Activated CD8-positive, alpha-beta T cell treated with anti-CD3 and anti-CD28 coated beads, Interleukin-2, amount 10 ng/mL, durations not matched to agents 7 days and 5 days (primary cell): ENCODE measurements at regions not wholly inside any gene's neighbourhood (a gene's known extent, or its start where the extent isn't known, plus 50 kb on each side); places are given as distances from the start of the nearest gene placed in this dataset.

ENCODE experiments used
- ATAC-seq: fragments of 150-1000 bp; cut with Tn5 transposase; one replicate; pipeline ENCODE4 v1.10.0; 2021; ENCODE audit warnings: moderate library complexity
- CTCF ChIA-PET: fragments of 350-600 bp; sonication (Branson Sonifier 250); formaldehyde crosslinking; loops from one replicate; lab custom pipeline; 2021; ENCODE audit warnings: antibody characterized with exemption; lab: Charles Lee
- POLR2A ChIA-PET: fragments of 350-600 bp; sonication (Branson Sonifier 250); formaldehyde crosslinking; loops from one replicate; lab custom pipeline; 2021; ENCODE audit warnings: antibody characterized with exemption; lab: Charles Lee
- DNase-seq: peaks from one replicate; pipeline ENCODE4 v3.0.0-alpha.2; 2020
- H3K27ac Mint-ChIP-seq: one replicate; pipeline ENCODE4 v1.8.0; 2021; ENCODE audit warnings: mild to moderate bottlenecking, mixed read lengths
- H3K27me3 Mint-ChIP-seq: one replicate; pipeline ENCODE4 v1.8.0; 2021; ENCODE audit warnings: low read depth, mixed read lengths
- H3K36me3 Mint-ChIP-seq: one replicate; pipeline ENCODE4 v1.8.0; 2021; ENCODE audit warnings: low read depth, mixed read lengths
- H3K4me1 Mint-ChIP-seq: one replicate; pipeline ENCODE4 v1.8.0; 2021; ENCODE audit warnings: low read depth, mixed read lengths
- H3K4me3 Mint-ChIP-seq: one replicate; pipeline ENCODE4 v1.8.0; 2021; ENCODE audit warnings: mild to moderate bottlenecking, mixed read lengths
- H3K9me3 Mint-ChIP-seq: one replicate; pipeline ENCODE4 v1.8.0; 2022; ENCODE audit warnings: mixed read lengths; ENCODE audit not compliant: insufficient read depth

DNA sequence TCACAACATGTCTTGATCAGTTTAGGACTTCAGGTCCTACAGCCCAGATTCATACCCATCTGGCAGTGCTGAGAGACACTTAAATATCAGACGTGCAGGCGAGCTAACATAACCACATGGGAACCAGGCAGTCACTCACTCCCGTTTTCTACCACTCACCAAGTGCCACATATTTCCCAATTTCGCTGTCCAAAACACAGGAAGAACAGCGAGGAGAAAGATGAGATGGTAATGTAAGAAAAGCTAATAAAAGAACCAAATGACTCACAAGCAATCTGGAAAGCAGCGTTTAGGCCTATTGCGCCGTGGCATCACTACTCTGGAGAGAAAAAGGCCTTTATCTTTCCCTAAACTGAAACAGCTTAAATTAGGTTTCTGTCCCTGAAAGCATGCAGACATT, 647.8 kb upstream of the SLC39A10 start:
- no peak overlapping the region for H3K27ac Mint-ChIP-seq
- H3K4me3 Mint-ChIP-seq: no peak overlapping the region
- no peak for ATAC-seq
- no peaks in the 10 kb centered on the region for H3K9me3 Mint-ChIP-seq
- DNase-seq: no peak
- POLR2A ChIA-PET: no interaction called here
- no peaks in the 10 kb centered on the region for H3K36me3 Mint-ChIP-seq
- CTCF ChIA-PET: no interaction called here
- no peaks in the 10 kb centered on the region for H3K4me1 Mint-ChIP-seq
- no peaks in the 10 kb centered on the region for H3K27me3 Mint-ChIP-seq

GRCh38 chr2:195006856-195007255, 650.2 kb upstream of the SLC39A10 start:
- ATAC-seq (no peak), DNase-seq (no peak)
- Mint-ChIP-seq H3K36me3 (no peaks in the 10 kb centered on the region), H3K27ac (no peak overlapping the region), H3K27me3 (no peaks in the 10 kb centered on the region), H3K4me3 (no peak overlapping the region), H3K9me3 (no peaks in the 10 kb centered on the region), H3K4me1 (no peaks in the 10 kb centered on the region)
- ChIA-PET CTCF (no interaction called here), POLR2A (no interaction called here)

DNA sequence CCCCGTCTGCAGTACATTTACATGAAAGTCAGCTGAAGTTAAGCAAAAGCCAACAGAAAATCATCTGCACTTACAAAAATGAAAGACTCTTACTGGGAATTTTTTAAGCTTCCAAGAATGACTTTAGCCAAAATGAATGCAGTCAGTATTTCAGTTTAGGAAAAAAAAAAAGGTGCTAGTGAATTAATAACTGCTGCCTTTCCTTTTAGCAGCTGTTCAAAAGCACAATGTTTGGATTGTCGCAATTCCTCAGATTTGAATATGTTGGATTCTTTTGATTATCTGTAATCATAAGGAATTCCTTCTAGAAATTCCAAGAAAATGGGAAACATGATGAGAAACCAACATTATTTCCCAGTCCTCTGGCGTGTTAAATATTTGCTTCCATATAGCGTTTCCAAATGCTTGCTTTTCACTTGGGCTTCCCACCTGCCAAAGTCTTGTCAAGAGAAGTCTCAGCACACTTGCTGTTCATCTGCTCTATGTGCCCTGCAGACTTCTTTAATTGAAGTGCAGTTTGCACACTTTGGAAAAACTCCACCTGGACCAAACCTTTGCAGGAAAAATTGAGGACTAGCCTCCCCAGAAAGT, 653.0 kb upstream of the SLC39A10 start:
- H3K27me3 Mint-ChIP-seq: no peaks in the 10 kb centered on the region
- CTCF ChIA-PET: no interaction called here
- no peaks in the 10 kb centered on the region for H3K4me1 Mint-ChIP-seq
- H3K4me3 Mint-ChIP-seq: no peak overlapping the region
- no peaks in the 10 kb centered on the region for H3K9me3 Mint-ChIP-seq
- no peak for DNase-seq
- no peak overlapping the region for H3K27ac Mint-ChIP-seq
- ATAC-seq: no peak
- POLR2A ChIA-PET: interaction anchor here (0.6 kb wide), 1 partner anchor 282 kb away, joined by 4 read pairs; no protein-coding TSS in a partner anchor
- H3K36me3 Mint-ChIP-seq: no peaks in the 10 kb centered on the region

- no peak overlapping the region for H3K4me3 Mint-ChIP-seq
Observed at GRCh38 chr2:195001924-195002323, 655.1 kb upstream of the SLC39A10 start.

GRCh38 chr2:194999771-195000170, 657.3 kb upstream of the SLC39A10 start:
- no peak overlapping the region for H3K4me3 Mint-ChIP-seq
- no peak for DNase-seq
- no peaks in the 10 kb centered on the region for H3K4me1 Mint-ChIP-seq
- no peaks in the 10 kb centered on the region for H3K9me3 Mint-ChIP-seq
- ATAC-seq: no peak
- H3K36me3 Mint-ChIP-seq: no peaks in the 10 kb centered on the region
- ChIA-PET POLR2A (no interaction called here), CTCF (no interaction called here)
- no peaks in the 10 kb centered on the region for H3K27me3 Mint-ChIP-seq
- H3K27ac Mint-ChIP-seq: no peak overlapping the region

More at GRCh38 chr2:195001924-195002323, 655.1 kb upstream of the SLC39A10 start:
- ChIA-PET CTCF (no interaction called here), POLR2A (no interaction called here)
- Mint-ChIP-seq H3K9me3 (no peaks in the 10 kb centered on the region), H3K27ac (no peak overlapping the region), H3K4me1 (no peaks in the 10 kb centered on the region), H3K36me3 (no peaks in the 10 kb centered on the region), H3K27me3 (no peaks in the 10 kb centered on the region)
- DNase-seq (no peak), ATAC-seq (no peak)

GRCh38 chr2:194992648-194993047, 664.4 kb upstream of the SLC39A10 start:
- ChIA-PET CTCF (no interaction called here), POLR2A (no interaction called here)
- Mint-ChIP-seq H3K36me3 (no peaks in the 10 kb centered on the region), H3K4me3 (no peak overlapping the region), H3K9me3 (no peaks in the 10 kb centered on the region), H3K4me1 (no peaks in the 10 kb centered on the region), H3K27ac (no peak overlapping the region), H3K27me3 (no peaks in the 10 kb centered on the region)
- no peak for DNase-seq
- ATAC-seq: no peak

- H3K4me3 Mint-ChIP-seq: no peak overlapping the region
- peaks cover 23% of the 10 kb centered on the region for H3K9me3 Mint-ChIP-seq
- POLR2A ChIA-PET: no interaction called here
Observed at GRCh38 chr2:194985258-194985657, 671.8 kb upstream of the SLC39A10 start.

DNA sequence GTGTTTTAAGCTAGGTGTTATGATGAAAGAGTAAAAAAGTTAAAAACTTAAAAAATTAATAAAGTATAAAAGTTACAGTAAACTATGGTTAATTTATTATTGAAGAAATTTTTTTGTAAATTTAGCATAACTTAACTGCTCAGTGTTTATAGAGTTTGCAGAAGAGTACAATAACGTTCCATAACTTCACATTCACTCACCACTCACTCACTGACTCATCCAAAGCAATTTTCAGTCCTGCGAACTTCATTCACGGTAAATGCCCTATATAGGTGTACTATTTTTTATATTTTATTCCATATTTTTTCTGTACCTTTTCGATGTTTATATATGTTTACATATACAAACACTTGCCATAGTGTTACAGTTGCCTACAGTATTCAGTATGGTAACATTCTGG, 694.8 kb upstream of the SLC39A10 start:
- no peak overlapping the region for H3K4me3 Mint-ChIP-seq
- ATAC-seq (no peak), DNase-seq (no peak)
- H3K27me3 Mint-ChIP-seq: no peaks in the 10 kb centered on the region
- H3K9me3 Mint-ChIP-seq: no peaks in the 10 kb centered on the region
- ChIA-PET CTCF (no interaction called here), POLR2A (no interaction called here)
- no peak overlapping the region for H3K27ac Mint-ChIP-seq
- no peaks in the 10 kb centered on the region for H3K4me1 Mint-ChIP-seq
- H3K36me3 Mint-ChIP-seq: no peaks in the 10 kb centered on the region

More at GRCh38 chr2:194985258-194985657, 671.8 kb upstream of the SLC39A10 start:
- Mint-ChIP-seq H3K27ac (no peak overlapping the region), H3K27me3 (no peaks in the 10 kb centered on the region), H3K4me1 (no peaks in the 10 kb centered on the region), H3K36me3 (no peaks in the 10 kb centered on the region)
- DNase-seq (no peak), ATAC-seq (no peak)
- CTCF ChIA-PET: no interaction called here

DNA sequence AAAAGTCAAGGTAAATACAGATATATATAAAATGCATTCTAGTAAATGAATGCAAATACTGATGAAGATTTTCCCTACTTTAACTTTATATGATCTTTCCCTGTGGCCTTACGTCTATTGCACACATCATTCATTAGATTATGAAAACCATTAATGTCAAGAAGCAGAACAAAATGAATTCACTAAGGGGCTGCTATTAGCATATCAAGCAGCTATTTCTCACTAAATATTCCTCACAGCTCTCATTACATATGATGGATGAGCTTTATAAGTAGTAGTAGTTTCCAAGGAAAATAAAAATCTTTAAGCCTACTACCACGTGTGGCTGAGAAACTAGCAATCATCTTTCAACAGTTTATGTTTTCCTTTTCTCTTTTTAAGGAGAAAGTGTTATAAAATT, 702.8 kb upstream of the SLC39A10 start:
- Mint-ChIP-seq H3K4me3 (no peak overlapping the region), H3K27ac (no peak overlapping the region), H3K36me3 (no peaks in the 10 kb centered on the region), H3K4me1 (no peaks in the 10 kb centered on the region), H3K9me3 (no peaks in the 10 kb centered on the region), H3K27me3 (no peaks in the 10 kb centered on the region)
- ChIA-PET POLR2A (no interaction called here), CTCF (no interaction called here)
- DNase-seq: no peak
- no peak for ATAC-seq

DNA sequence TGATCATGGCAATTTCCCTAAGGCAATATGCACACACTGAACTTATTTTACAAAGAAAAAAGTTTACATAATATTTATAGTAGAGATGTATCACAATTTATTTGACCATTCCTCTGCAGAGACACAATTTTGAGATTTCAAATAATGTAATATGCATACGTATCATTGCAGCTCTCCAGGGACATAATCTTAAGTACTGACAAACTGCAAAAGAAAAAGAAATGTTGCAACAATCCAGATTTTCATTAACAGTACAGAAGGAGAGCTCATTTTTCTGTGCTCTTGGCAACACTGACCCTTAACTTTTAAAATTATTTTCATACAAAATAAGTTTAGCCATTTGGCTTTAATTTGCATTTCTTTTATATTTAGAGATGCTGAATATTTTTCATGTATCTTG, 710.2 kb upstream of the SLC39A10 start:
- H3K9me3 Mint-ChIP-seq: no peaks in the 10 kb centered on the region
- ATAC-seq (no peak), DNase-seq (no peak)
- H3K4me1 Mint-ChIP-seq: no peaks in the 10 kb centered on the region
- no peaks in the 10 kb centered on the region for H3K36me3 Mint-ChIP-seq
- no peak overlapping the region for H3K4me3 Mint-ChIP-seq
- H3K27me3 Mint-ChIP-seq: no peaks in the 10 kb centered on the region
- no peak overlapping the region for H3K27ac Mint-ChIP-seq
- ChIA-PET POLR2A (no interaction called here), CTCF (no interaction called here)

DNA sequence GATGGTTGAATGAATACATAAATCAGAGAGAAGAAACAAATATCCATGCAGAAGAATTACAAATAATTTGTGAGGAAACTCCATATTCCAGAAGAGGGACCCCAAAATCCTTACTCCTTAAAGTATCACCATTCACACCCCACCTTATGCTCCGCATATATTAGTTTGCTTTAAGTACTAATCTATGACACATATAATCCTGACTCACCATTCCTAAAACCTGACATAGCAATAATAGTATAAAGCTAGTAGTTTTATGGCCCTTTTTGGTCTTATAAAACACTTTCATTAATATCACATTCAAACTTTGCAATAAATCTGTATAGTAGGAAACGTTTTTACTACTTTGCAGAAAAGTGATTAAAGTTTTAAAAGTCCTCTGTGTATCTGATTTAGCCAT, 719.0 kb upstream of the SLC39A10 start:
- ChIA-PET POLR2A (no interaction called here), CTCF (no interaction called here)
- no peak for DNase-seq
- Mint-ChIP-seq H3K4me1 (no peaks in the 10 kb centered on the region), H3K9me3 (peaks cover 5% of the 10 kb centered on the region), H3K27ac (no peak overlapping the region), H3K36me3 (no peaks in the 10 kb centered on the region), H3K27me3 (no peaks in the 10 kb centered on the region), H3K4me3 (no peak overlapping the region)
- ATAC-seq: no peak

GRCh38 chr2:194927489-194927888, 729.5 kb upstream of the SLC39A10 start:
- Mint-ChIP-seq H3K36me3 (no peaks in the 10 kb centered on the region), H3K4me3 (no peak overlapping the region), H3K9me3 (no peaks in the 10 kb centered on the region), H3K27me3 (no peaks in the 10 kb centered on the region), H3K4me1 (no peaks in the 10 kb centered on the region), H3K27ac (no peak overlapping the region)
- ATAC-seq (no peak), DNase-seq (no peak)
- ChIA-PET POLR2A (no interaction called here), CTCF (no interaction called here)

GRCh38 chr2:194926873-194927272, 730.2 kb upstream of the SLC39A10 start:
- DNase-seq (no peak), ATAC-seq (no peak)
- H3K9me3 Mint-ChIP-seq: no peaks in the 10 kb centered on the region
- H3K4me1 Mint-ChIP-seq: no peaks in the 10 kb centered on the region
- ChIA-PET CTCF (no interaction called here), POLR2A (interaction anchor here (0.6 kb wide), 1 partner anchor 353 kb away, joined by 3 read pairs; no protein-coding TSS in a partner anchor)
- no peak overlapping the region for H3K4me3 Mint-ChIP-seq
- H3K36me3 Mint-ChIP-seq: no peaks in the 10 kb centered on the region
- H3K27ac Mint-ChIP-seq: no peak overlapping the region
- H3K27me3 Mint-ChIP-seq: no peaks in the 10 kb centered on the region
